T-helper 2 cell treated with Interferon-gamma antibody and Interleukin-4, amounts not matched to agents 5 μg/mL and 100 μg/mL, for 36 hours (primary cell): ENCODE measurements at regions not wholly inside any gene's neighbourhood (a gene's known extent, or its start where the extent isn't known, plus 50 kb on each side); places are given as distances from the start of the nearest gene placed in this dataset.
"Not testable (repeated sequence)": the region's sequence is repeated elsewhere in the genome, so short reads cannot be mapped to it uniquely, and the experiment has no call there.

ENCODE experiments used
- DNase-seq: peaks from one replicate; pipeline ENCODE4 v3.0.0; 2021; ENCODE audit warnings: low spot score
- H3K27ac Mint-ChIP-seq: one replicate; pipeline ENCODE4 v1.8.0; 2021; ENCODE audit warnings: mild to moderate bottlenecking, mixed read lengths
- H3K27me3 Mint-ChIP-seq: one replicate; pipeline ENCODE4 v1.8.0; 2021; ENCODE audit warnings: low read depth, mixed read lengths
- H3K36me3 Mint-ChIP-seq: one replicate; pipeline ENCODE4 v1.8.0; 2021; ENCODE audit warnings: low read depth, mixed read lengths
- H3K4me1 Mint-ChIP-seq: one replicate; pipeline ENCODE4 v1.8.0; 2021; ENCODE audit warnings: low read depth, mixed read lengths
- H3K4me3 Mint-ChIP-seq: one replicate; pipeline ENCODE4 v1.8.0; 2022; ENCODE audit warnings: mild to moderate bottlenecking, moderate library complexity, mixed read lengths
- H3K9me3 Mint-ChIP-seq: one replicate; pipeline ENCODE4 v1.8.0; 2021; ENCODE audit warnings: mixed read lengths

GRCh38 chr10:120177330-120177729 is 279.7 kb upstream of the PLPP4 start:
- Mint-ChIP-seq H3K27ac (no peak overlapping the region), H3K27me3 (peaks cover 2% of the 10 kb centered on the region), H3K4me3 (no peak overlapping the region), H3K36me3 (no peaks in the 10 kb centered on the region), H3K4me1 (no peaks in the 10 kb centered on the region), H3K9me3 (no peaks in the 10 kb centered on the region)
- DNase-seq, result no peak

- Mint-ChIP-seq H3K4me3 (no peak overlapping the region), H3K9me3 (no peaks in the 10 kb centered on the region), H3K27me3 (no peaks in the 10 kb centered on the region), H3K27ac (no peak overlapping the region), H3K36me3 (no peaks in the 10 kb centered on the region), H3K4me1 (no peaks in the 10 kb centered on the region)
- DNase-seq, result no peak
These were observed 276.9 kb upstream of the PLPP4 start for GRCh38 chr10:120180160-120180559.

DNA sequence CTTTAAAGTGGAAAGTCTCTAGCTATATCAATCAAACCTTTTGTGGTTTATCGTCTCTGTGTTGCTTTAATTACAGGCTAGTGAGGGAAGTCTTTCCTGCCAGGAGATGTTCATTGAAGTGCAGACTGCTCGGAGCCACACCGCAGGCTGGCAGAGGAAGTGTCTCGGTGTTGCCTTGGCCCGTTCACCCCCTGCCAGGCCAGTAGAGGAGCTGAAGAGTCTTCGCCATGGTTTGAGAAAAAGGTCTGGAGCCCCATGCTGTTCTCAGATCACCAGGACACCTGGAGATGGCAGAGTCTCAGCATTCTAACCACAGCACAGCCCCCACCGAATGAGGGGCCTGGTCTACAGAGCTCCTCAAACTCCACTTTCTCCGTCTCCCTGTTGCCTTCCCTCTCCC is 275.9 kb upstream of the PLPP4 start:
- no peak overlapping the region for H3K4me3 Mint-ChIP-seq
- no peaks in the 10 kb centered on the region for H3K4me1 Mint-ChIP-seq
- no peaks in the 10 kb centered on the region for H3K36me3 Mint-ChIP-seq
- H3K27ac Mint-ChIP-seq, result no peak overlapping the region
- no peak for DNase-seq
- no peaks in the 10 kb centered on the region for H3K27me3 Mint-ChIP-seq
- H3K9me3 Mint-ChIP-seq, result no peaks in the 10 kb centered on the region

GRCh38 chr10:120182431-120182830 is 274.6 kb upstream of the PLPP4 start:
- no peaks in the 10 kb centered on the region for H3K36me3 Mint-ChIP-seq
- no peaks in the 10 kb centered on the region for H3K9me3 Mint-ChIP-seq
- H3K27ac Mint-ChIP-seq, result no peak overlapping the region
- DNase-seq, result no peak
- H3K4me3 Mint-ChIP-seq, result no peak overlapping the region
- H3K4me1 Mint-ChIP-seq, result no peaks in the 10 kb centered on the region
- H3K27me3 Mint-ChIP-seq, result no peaks in the 10 kb centered on the region

DNA sequence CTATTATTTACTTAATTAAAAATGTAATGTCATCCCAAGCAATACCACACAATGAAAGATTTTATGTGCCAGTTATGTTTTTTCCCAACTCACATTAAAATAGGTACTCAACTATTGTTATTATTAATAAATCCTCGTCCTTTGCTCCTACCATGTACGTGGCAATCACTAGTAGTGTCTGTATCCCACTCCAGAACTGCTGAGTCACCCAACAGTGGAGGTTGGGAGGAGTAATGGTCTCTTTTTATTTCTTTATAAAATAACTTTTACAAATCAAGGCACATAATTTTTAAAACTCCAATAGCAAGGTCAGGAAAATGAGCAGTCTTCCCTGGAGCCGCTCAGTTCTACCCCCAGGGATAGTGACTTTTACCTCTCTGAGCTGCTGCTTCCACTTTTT is 273.5 kb upstream of the PLPP4 start:
- H3K9me3 Mint-ChIP-seq, result no peaks in the 10 kb centered on the region
- H3K36me3 Mint-ChIP-seq, result no peaks in the 10 kb centered on the region
- H3K4me1 Mint-ChIP-seq, result no peaks in the 10 kb centered on the region
- no peak for DNase-seq
- no peak overlapping the region for H3K4me3 Mint-ChIP-seq
- no peak overlapping the region for H3K27ac Mint-ChIP-seq
- H3K27me3 Mint-ChIP-seq, result no peaks in the 10 kb centered on the region

DNA sequence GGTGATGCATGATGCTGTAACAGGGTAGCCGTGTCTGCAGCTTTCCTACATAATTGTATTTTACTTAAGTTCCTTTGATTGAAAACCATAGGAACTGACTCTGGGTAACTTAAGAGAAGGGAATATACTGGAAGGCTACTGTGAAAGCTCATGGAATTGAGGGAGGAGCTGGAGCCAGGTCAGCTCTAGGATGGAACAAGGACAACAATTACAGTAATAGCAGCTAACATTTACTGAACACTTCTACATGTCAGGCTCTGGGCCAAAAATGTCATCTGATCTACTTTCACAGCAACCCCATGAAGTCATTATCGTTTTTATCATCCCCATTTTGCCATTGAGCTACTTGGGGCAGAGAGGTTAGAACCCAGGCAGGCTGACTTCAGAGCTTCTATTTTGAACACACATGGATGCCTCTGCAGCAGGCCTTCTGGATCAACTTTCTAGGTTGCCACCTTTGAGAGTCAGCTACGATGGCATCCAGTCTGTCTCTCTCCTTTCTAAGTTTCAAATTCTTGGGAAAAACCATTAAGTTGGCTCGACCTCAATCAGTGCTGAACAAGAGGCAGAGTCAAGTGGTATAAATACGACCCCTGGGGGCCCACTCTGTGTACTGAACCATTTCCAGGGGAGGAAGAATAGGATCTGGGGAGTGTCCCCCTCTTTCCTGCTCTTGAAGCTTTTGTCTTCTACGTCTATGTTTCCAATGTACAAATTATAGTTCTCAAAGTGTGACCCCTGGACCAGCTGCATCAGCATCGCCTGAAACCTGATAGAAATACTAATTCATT is 272.3 kb upstream of the PLPP4 start:
- Mint-ChIP-seq H3K4me3 (no peak overlapping the region), H3K4me1 (no peaks in the 10 kb centered on the region), H3K9me3 (no peaks in the 10 kb centered on the region), H3K36me3 (no peaks in the 10 kb centered on the region), H3K27ac (no peak overlapping the region), H3K27me3 (no peaks in the 10 kb centered on the region)
- no peak for DNase-seq

GRCh38 chr10:120186506-120186905 is 270.5 kb upstream of the PLPP4 start:
- Mint-ChIP-seq H3K9me3 (no peaks in the 10 kb centered on the region), H3K4me1 (no peaks in the 10 kb centered on the region), H3K36me3 (no peaks in the 10 kb centered on the region), H3K4me3 (no peak overlapping the region), H3K27ac (no peak overlapping the region), H3K27me3 (no peaks in the 10 kb centered on the region)
- DNase-seq, result no peak

GRCh38 chr10:120187168-120187567 is 269.9 kb upstream of the PLPP4 start:
- not testable (repeated sequence) for DNase-seq, H3K4me1 Mint-ChIP-seq, H3K4me3 Mint-ChIP-seq, H3K27me3 Mint-ChIP-seq, H3K36me3 Mint-ChIP-seq, H3K9me3 Mint-ChIP-seq, H3K27ac Mint-ChIP-seq

- Mint-ChIP-seq H3K27ac (no peak overlapping the region), H3K36me3 (no peaks in the 10 kb centered on the region), H3K4me1 (no peaks in the 10 kb centered on the region), H3K9me3 (no peaks in the 10 kb centered on the region), H3K4me3 (no peak overlapping the region), H3K27me3 (no peaks in the 10 kb centered on the region)
- DNase-seq, result no peak
These were observed 268.1 kb upstream of the PLPP4 start for GRCh38 chr10:120188950-120189349.

DNA sequence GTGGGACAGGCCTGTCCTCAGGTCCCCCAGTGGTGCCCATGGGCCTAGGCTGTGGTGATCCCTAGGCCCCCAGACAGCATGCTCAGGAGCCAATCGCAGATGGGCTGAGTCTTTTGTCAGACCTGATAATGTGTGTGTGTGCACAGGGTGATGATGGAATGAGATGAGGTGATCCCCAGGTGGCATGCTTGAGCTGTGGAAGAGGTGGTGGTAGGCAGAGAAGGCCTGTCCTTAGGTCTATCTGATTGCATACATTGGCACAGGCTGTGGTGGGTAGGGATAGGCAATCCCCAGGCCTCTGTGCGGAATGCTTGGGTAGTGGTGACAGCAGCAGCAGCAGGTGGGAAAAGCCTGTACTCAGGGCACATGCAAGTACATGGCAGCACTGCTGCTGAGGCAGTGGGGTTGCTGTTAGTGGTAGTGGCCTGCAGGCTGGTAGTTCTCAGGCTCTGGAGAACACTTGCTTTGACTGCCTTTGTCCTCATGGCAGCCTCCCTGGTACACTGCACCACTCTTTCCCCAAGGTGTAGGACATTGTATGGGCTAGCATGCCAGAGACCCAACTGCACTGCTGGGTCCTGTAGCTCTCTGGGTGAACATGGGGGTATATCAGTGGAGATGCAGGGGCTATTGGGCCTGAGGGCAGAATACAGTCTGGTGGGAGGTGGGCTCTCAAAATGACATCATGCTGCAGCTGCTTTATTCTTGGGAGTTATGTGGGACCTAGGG is 260.9 kb upstream of the PLPP4 start:
- H3K27me3 Mint-ChIP-seq, result no peaks in the 10 kb centered on the region
- no peaks in the 10 kb centered on the region for H3K9me3 Mint-ChIP-seq
- no peak for DNase-seq
- no peak overlapping the region for H3K27ac Mint-ChIP-seq
- no peak overlapping the region for H3K4me3 Mint-ChIP-seq
- no peaks in the 10 kb centered on the region for H3K4me1 Mint-ChIP-seq
- no peaks in the 10 kb centered on the region for H3K36me3 Mint-ChIP-seq

DNA sequence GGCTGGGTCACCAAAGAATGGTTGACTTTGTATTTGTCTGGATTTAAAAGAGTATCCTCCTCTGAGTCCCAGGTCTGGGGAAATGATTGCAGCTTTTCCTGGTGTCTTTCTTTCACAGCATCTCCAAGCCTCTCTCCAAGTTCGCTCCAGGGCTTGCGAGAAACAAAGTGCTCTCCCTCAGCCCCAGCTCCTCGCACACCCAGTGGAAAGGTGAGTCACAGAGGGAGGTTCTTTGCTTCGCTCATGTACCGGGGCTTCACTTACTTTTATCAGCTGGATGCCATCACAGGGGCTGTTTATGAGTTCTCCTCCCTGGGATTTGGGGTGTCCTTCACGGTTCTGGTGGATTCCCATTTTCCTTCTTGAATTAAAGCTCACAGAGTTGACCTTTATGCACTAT is 252.2 kb upstream of the PLPP4 start:
- no peaks in the 10 kb centered on the region for H3K36me3 Mint-ChIP-seq
- no peaks in the 10 kb centered on the region for H3K9me3 Mint-ChIP-seq
- H3K4me1 Mint-ChIP-seq, result no peaks in the 10 kb centered on the region
- no peak for DNase-seq
- H3K27ac Mint-ChIP-seq, result no peak overlapping the region
- H3K27me3 Mint-ChIP-seq, result peaks cover 2% of the 10 kb centered on the region
- H3K4me3 Mint-ChIP-seq, result no peak overlapping the region

DNA sequence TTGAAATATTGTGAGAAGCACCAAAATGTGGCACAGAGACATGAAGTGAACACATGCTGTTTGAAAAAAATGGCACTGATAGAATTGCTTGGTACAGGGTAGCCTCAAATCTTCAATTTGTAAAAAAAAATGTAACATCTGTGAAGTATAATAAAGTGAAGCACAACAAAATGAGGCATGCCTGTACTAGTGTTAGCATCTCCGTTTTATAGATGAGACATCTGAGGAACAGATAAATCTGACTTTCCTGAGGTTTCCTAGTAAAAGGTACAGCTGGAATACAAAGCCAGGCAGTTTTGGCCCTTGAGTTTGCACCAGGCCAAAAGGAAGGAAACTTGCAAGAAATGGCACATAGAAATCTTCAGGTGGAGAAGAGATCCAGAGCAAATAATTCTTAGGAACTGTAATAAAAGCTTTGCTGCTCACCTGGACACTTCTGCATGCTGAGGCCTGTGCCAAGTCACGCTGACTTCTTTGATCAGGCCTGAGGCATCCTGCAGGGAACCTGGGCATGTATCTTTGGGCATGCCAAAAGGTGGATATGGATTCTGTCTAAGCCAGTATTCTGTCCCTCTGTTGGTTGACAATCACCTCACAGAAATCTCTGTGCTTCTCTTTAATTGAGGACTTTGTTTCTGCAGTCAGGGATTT is 251.5 kb upstream of the PLPP4 start:
- no peak for DNase-seq
- Mint-ChIP-seq H3K36me3 (no peaks in the 10 kb centered on the region), H3K4me1 (no peaks in the 10 kb centered on the region), H3K4me3 (no peak overlapping the region), H3K9me3 (no peaks in the 10 kb centered on the region), H3K27me3 (peaks cover 2% of the 10 kb centered on the region), H3K27ac (no peak overlapping the region)

DNA sequence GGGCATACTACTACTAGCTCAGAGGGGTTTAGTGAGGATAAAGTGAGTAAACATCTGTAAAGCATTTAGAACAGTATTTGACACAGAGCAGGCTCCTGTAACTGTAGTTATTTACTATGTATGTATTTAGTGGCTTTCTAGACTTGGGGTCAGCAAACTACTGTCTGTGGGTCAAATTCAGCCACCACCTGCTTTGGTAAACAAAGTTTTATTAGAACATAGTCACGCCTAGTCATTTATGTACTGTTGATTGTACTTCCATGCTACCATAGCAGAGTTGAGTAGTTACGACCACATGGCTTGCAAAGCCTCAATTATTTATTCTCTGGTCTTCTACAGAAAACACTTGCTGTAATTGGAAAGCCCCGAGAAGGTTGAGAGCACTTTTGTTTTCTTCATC is 248.5 kb upstream of the PLPP4 start:
- Mint-ChIP-seq H3K9me3 (no peaks in the 10 kb centered on the region), H3K4me1 (no peaks in the 10 kb centered on the region), H3K36me3 (no peaks in the 10 kb centered on the region), H3K27ac (no peak overlapping the region), H3K4me3 (no peak overlapping the region), H3K27me3 (no peaks in the 10 kb centered on the region)
- no peak for DNase-seq

DNA sequence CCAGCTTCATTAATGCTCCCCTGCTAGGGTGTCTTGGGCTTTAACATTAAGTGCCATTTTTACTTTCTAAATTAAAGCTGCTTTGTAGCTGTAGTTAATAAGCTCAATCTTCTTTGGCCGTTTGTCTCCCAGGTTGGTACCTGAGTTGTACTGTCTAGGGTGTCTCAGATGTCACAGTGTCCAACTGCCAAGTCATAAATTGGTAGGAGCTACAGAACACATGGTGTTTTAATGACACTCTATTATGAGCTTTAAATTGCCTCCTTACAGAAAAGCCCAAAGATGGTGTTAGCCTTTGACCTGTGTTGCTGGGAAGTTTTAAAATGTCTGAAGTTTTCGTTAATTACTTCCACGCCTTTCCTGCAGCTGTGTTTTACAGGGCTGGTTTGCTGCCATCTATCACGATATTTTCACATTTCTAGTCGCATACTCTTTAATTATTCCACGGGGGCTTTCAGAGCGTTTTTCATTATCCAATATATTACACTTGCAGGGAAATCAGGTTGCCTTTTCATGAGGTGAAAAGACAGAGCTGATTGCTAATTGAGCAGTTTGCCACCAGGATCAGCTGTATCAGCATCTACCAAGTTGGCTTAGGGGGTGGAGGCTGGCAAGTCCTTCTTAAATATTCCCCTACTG is 247.8 kb upstream of the PLPP4 start:
- Mint-ChIP-seq H3K4me3 (no peak overlapping the region), H3K36me3 (no peaks in the 10 kb centered on the region)

More for the DNA sequence above, 247.8 kb upstream of the PLPP4 start:
- H3K4me1 Mint-ChIP-seq, result no peaks in the 10 kb centered on the region
- no peak for DNase-seq
- no peaks in the 10 kb centered on the region for H3K9me3 Mint-ChIP-seq
- H3K27ac Mint-ChIP-seq, result no peak overlapping the region
- H3K27me3 Mint-ChIP-seq, result no peaks in the 10 kb centered on the region
